OCI-LY7 (cell line): ENCODE measurements at regions not wholly inside any gene's neighbourhood (a gene's known extent, or its start where the extent isn't known, plus 50 kb on each side); places are given as distances from the start of the nearest gene placed in this dataset.

Experiments
- EZH2phosphoT487 ChIP-seq: fragments of 200-600 bp; sonication (generic); IDR thresholded peaks from 2 replicates; pipeline ENCODE4 v1.6.1; 2018; ENCODE audit warnings: low read depth, borderline replicate concordance, mild to moderate bottlenecking, mixed run types, antibody characterized with exemption, low read length, moderate library complexity, mixed read lengths
- TF ChIP-seq, protein P1 (sequence below): fragments of 200-600 bp; sonication (generic); conservative IDR thresholded peaks from 2 replicates; pipeline ENCODE4 v1.5.1; 2014; ENCODE audit warnings: mild to moderate bottlenecking, antibody characterized with exemption, low read length, moderate library complexity, mixed read lengths

GRCh38 chr6:97842521-97842920, 559.5 kb upstream of the MMS22L start:
- TF ChIP-seq, protein P1, sequence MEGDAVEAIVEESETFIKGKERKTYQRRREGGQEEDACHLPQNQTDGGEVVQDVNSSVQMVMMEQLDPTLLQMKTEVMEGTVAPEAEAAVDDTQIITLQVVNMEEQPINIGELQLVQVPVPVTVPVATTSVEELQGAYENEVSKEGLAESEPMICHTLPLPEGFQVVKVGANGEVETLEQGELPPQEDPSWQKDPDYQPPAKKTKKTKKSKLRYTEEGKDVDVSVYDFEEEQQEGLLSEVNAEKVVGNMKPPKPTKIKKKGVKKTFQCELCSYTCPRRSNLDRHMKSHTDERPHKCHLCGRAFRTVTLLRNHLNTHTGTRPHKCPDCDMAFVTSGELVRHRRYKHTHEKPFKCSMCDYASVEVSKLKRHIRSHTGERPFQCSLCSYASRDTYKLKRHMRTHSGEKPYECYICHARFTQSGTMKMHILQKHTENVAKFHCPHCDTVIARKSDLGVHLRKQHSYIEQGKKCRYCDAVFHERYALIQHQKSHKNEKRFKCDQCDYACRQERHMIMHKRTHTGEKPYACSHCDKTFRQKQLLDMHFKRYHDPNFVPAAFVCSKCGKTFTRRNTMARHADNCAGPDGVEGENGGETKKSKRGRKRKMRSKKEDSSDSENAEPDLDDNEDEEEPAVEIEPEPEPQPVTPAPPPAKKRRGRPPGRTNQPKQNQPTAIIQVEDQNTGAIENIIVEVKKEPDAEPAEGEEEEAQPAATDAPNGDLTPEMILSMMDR, result no peak
- TF ChIP-seq EZH2phosphoT487, result no peak
